IMR-90 (cell line): ENCODE measurements at regions not wholly inside any gene's neighbourhood (a gene's known extent, or its start where the extent isn't known, plus 50 kb on each side); places are given as distances from the start of the nearest gene placed in this dataset.

Experiments used
- ATAC-seq: fragments of 200-7000 bp; cut with Tn5 transposase; 2 replicates; pipeline ENCODE4 v1.9.1; 2020; ENCODE audit warnings: low read depth, mild to moderate bottlenecking, moderate library complexity
- BruUV-seq: library from RNA; stranded (reverse); fragments of 400-500 nt; replicated peaks from 2 replicates; lab custom pipeline; 2021; lab: Mats Ljungman, UMichigan
- CTCF ChIA-PET: fragments of 300-600 bp; formaldehyde crosslinking; extraction: SDS; loops from one replicate; lab custom pipeline; 2021; ENCODE audit warnings: antibody characterized with exemption; lab: Yijun Ruan, JAX
- POLR2A ChIA-PET: fragments of 300-600 bp; sonication (Branson Sonifier 250); formaldehyde crosslinking; loops from one replicate; lab custom pipeline; 2022; ENCODE audit warnings: antibody characterized with exemption; ENCODE audit not compliant: unreplicated experiment; lab: Charles Lee
- DNase-seq: peaks from one replicate; pipeline ENCODE4 v3.0.0; 2013
- H2AFZ ChIP-seq: replicated peaks from 2 replicates; pipeline ENCODE3; 2013; ENCODE audit warnings: low read length, mild to moderate bottlenecking; ENCODE audit not compliant: poor library complexity
- H2AK5ac ChIP-seq: 2 replicates; pipeline ENCODE4 v1.6.1; 2013; ENCODE audit warnings: low read depth, low read length, inconsistent platforms
- H2AK9ac ChIP-seq: replicated peaks from 2 replicates; pipeline ENCODE3; 2013; ENCODE audit warnings: mild to moderate bottlenecking, low read depth, low read length, moderate library complexity; ENCODE audit not compliant: poor library complexity
- H2BK120ac ChIP-seq: 2 replicates; pipeline ENCODE4 v1.6.1; 2013; ENCODE audit warnings: low read depth, low read length, inconsistent platforms
- H2BK15ac ChIP-seq: 3 replicates; pipeline ENCODE4 v1.6.1; 2013; ENCODE audit warnings: low read depth, low read length, inconsistent platforms
- H2BK20ac ChIP-seq: 2 replicates; pipeline ENCODE4 v1.6.1; 2013; ENCODE audit warnings: low read depth, mild to moderate bottlenecking, inconsistent platforms, low read length, moderate library complexity
- H2BK5ac ChIP-seq: 2 replicates; pipeline ENCODE4 v1.6.1; 2013; ENCODE audit warnings: mild to moderate bottlenecking, low read depth, low read length, inconsistent platforms; ENCODE audit not compliant: poor library complexity, severe bottlenecking
- H3K14ac ChIP-seq: replicated peaks from 2 replicates; pipeline ENCODE4 v1.6.1; 2013; ENCODE audit warnings: low read depth, low read length, inconsistent platforms
- H3K18ac ChIP-seq: 2 replicates; pipeline ENCODE4 v1.6.1; 2013; ENCODE audit warnings: low read depth, low read length, control low read depth
- H3K23ac ChIP-seq: 2 replicates; pipeline ENCODE4 v1.6.1; 2013; ENCODE audit warnings: low read depth, low read length, inconsistent platforms
- H3K27ac ChIP-seq: 2 replicates; pipeline ENCODE4 v1.5.1; 2013; ENCODE audit warnings: mild to moderate bottlenecking, control low read depth, low read length; ENCODE audit not compliant: insufficient read depth
- H3K27me3 ChIP-seq: 2 replicates; pipeline ENCODE4 v1.6.1; 2013; ENCODE audit warnings: low read length; ENCODE audit not compliant: control insufficient read depth, insufficient read depth
- H3K36me3 ChIP-seq: 2 replicates; pipeline ENCODE4 v1.6.1; 2013; ENCODE audit warnings: low read length, mixed read lengths; ENCODE audit not compliant: control insufficient read depth, insufficient read depth
- H3K4ac ChIP-seq: 2 replicates; pipeline ENCODE4 v1.6.1; 2013; ENCODE audit warnings: low read depth, low read length, inconsistent platforms
- H3K4me1 ChIP-seq: 2 replicates; pipeline ENCODE4 v1.6.1; 2013; ENCODE audit warnings: low read length, mixed read lengths; ENCODE audit not compliant: control insufficient read depth, insufficient read depth
- H3K4me2 ChIP-seq: 2 replicates; pipeline ENCODE4 v1.6.1; 2013; ENCODE audit warnings: low read depth, mild to moderate bottlenecking, control low read depth, low read length, moderate library complexity
- H3K4me3 ChIP-seq: 2 replicates; pipeline ENCODE4 v1.5.1; 2013; ENCODE audit warnings: low read depth, mild to moderate bottlenecking, control low read depth, low read length, moderate library complexity; ENCODE audit not compliant: insufficient read depth
- H3K56ac ChIP-seq: 2 replicates; pipeline ENCODE4 v1.6.1; 2013; ENCODE audit warnings: low read length, inconsistent platforms; ENCODE audit not compliant: insufficient read depth; ENCODE audit errors: extremely low read depth
- H3K79me1 ChIP-seq, 2 experiments: 2 replicates each; pipeline ENCODE4 v1.6.1; 2013; ENCODE audit warnings: low read length in 2 of 2, inconsistent platforms in 1 of 2, low read depth in 1 of 2
- H3K9ac ChIP-seq: 2 replicates; pipeline ENCODE4 v1.6.1; 2013; ENCODE audit warnings: low read depth, low read length, control low read depth
- H3K9me1 ChIP-seq: 2 replicates; pipeline ENCODE4 v1.6.1; 2013; ENCODE audit warnings: low read length, inconsistent platforms; ENCODE audit not compliant: insufficient read depth
- H3K9me3 ChIP-seq: 2 replicates; pipeline ENCODE4 v1.6.1; 2013; ENCODE audit warnings: low read length; ENCODE audit not compliant: control insufficient read depth, insufficient read depth
- H4K20me1 ChIP-seq: 2 replicates; pipeline ENCODE4 v1.6.1; 2013; ENCODE audit warnings: low read length, inconsistent platforms; ENCODE audit not compliant: insufficient read depth
- H4K5ac ChIP-seq: 2 replicates; pipeline ENCODE4 v1.6.1; 2013; ENCODE audit warnings: mild to moderate bottlenecking, low read depth, low read length, control low read depth
- H4K8ac ChIP-seq, 2 experiments: 2 replicates each; pipeline ENCODE4 v1.6.1; 2013; ENCODE audit warnings: low read depth in 2 of 2, low read length in 2 of 2, control low read depth in 1 of 2, inconsistent platforms in 1 of 2
- H4K91ac ChIP-seq: 2 replicates; pipeline ENCODE4 v1.6.1; 2013; ENCODE audit warnings: low read depth, low read length, inconsistent platforms; ENCODE audit not compliant: insufficient read depth
- BHLHE40 ChIP-seq: fragments of 150-350 bp; IDR thresholded peaks from 2 replicates; pipeline ENCODE4 v1.6.1; 2016; ENCODE audit warnings: mild to moderate bottlenecking, low read depth, low read length
- FOS ChIP-seq: fragments of 150-350 bp; IDR thresholded peaks from 2 replicates; pipeline ENCODE4 v1.6.1; 2016; ENCODE audit warnings: low read depth, low read length
- MAFK ChIP-seq: IDR thresholded peaks from 2 replicates; pipeline ENCODE4 v1.6.1; 2012; ENCODE audit warnings: low read depth, low read length, improper control_type of control experiment
- MAZ ChIP-seq: IDR thresholded peaks from 2 replicates; pipeline ENCODE4 v1.6.1; 2012; ENCODE audit warnings: low read depth, mild to moderate bottlenecking, low read length, improper control_type of control experiment, moderate library complexity, borderline replicate concordance
- MXI1 ChIP-seq: IDR thresholded peaks from 2 replicates; pipeline ENCODE4 v1.6.1; 2012; ENCODE audit warnings: low read depth, mild to moderate bottlenecking, low read length, moderate library complexity, borderline replicate concordance
- NFE2L2 ChIP-seq: fragments of 150-350 bp; IDR thresholded peaks from 2 replicates; pipeline ENCODE4 v1.6.1; 2016; ENCODE audit warnings: low read depth, mild to moderate bottlenecking, low read length
- POLR2A ChIP-seq: IDR thresholded peaks from 2 replicates; pipeline ENCODE4 v1.6.1; 2012; ENCODE audit warnings: mild to moderate bottlenecking, low read depth, low read length
- RAD21 ChIP-seq: IDR thresholded peaks from 2 replicates; pipeline ENCODE4 v1.6.1; 2012; ENCODE audit warnings: low read length, improper control_type of control experiment
- RCOR1 ChIP-seq: IDR thresholded peaks from 2 replicates; pipeline ENCODE4 v1.6.1; 2012; ENCODE audit warnings: mild to moderate bottlenecking, low read length, improper control_type of control experiment; ENCODE audit not compliant: insufficient replicate concordance
- SMC3 ChIP-seq: fragments of 150-350 bp; IDR thresholded peaks from 2 replicates; pipeline ENCODE4 v1.6.1; 2016; ENCODE audit warnings: low read depth, mild to moderate bottlenecking, antibody characterized with exemption, low read length, moderate library complexity
- WGBS, 2 experiments: methylation state at CpG; one replicate each; pipeline versions ENCODE4 v1.1.5 to v1.1.7; 2013; ENCODE audit warnings: missing lambda C conversion rate in 2 of 2; ENCODE audit not compliant: insufficient read length in 1 of 2; ENCODE audit errors: extremely low coverage in 2 of 2; 5-methylcytosine and 5-hydroxymethylcytosine counted together
- dilution Hi-C: fragments of 300-500 bp; cut with HindIII; formaldehyde crosslinking; loops from one replicate; pipeline ENCODE4 v1.14.3; 2018; ENCODE audit warnings: low sequenced_read_pairs; ENCODE audit not compliant: unreplicated experiment
- in situ Hi-C: fragments of 300-500 bp; cut with MboI; formaldehyde crosslinking; loops from 3 replicates; pipeline ENCODE4 v1.14.3; 2019; ENCODE audit warnings: low sequenced_read_pairs, inconsistent platforms, mixed read lengths
- intact Hi-C: fragments of 100-400 bp; cut with micrococcal nuclease; formaldehyde crosslinking; loops from 2 replicates; pipeline ENCODE4 v1.10.0; 2022
- TF ChIP-seq, protein P1 (sequence below): conservative IDR thresholded peaks from 2 replicates; pipeline ENCODE4 v1.5.1; 2012; ENCODE audit warnings: mild to moderate bottlenecking, low read depth, low read length, improper control_type of control experiment

DNA sequence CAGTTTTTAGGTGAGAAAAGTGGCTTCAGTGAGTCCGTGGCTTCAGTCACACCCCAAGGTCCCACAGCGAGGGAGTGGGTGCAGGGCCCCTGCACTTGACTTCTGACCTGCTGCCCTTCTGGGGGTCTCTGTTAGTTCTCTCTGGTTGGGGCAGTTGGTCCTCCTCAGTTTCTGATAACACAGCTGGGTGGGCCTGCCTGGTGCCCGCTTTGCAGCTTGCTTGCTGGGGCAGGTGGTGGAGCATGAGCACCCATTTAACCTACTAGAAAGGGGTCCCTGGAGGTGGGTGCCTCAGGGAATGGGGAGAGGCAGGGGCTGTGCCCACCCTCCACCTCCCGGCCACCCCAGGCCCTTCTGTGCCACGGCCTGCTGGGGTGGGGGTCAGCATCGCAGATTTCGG lies 83.2 kb downstream of the ASB1 start:
- no peak overlapping the region for H4K8ac ChIP-seq
- in situ Hi-C loops (no loop called here), dilution Hi-C loops (no loop called here), intact Hi-C loops (loop anchor here (10.0 kb wide), 1 partner anchor 495 kb away; no protein-coding TSS in a partner anchor)
- H2BK15ac ChIP-seq: no peak overlapping the region
- no peak overlapping the region for H2BK20ac ChIP-seq
- TF ChIP-seq RAD21: no peak
- TF ChIP-seq POLR2A: no peak
- no peak for TF ChIP-seq MAZ
- no peak for TF ChIP-seq MXI1
- TF ChIP-seq, protein P1, sequence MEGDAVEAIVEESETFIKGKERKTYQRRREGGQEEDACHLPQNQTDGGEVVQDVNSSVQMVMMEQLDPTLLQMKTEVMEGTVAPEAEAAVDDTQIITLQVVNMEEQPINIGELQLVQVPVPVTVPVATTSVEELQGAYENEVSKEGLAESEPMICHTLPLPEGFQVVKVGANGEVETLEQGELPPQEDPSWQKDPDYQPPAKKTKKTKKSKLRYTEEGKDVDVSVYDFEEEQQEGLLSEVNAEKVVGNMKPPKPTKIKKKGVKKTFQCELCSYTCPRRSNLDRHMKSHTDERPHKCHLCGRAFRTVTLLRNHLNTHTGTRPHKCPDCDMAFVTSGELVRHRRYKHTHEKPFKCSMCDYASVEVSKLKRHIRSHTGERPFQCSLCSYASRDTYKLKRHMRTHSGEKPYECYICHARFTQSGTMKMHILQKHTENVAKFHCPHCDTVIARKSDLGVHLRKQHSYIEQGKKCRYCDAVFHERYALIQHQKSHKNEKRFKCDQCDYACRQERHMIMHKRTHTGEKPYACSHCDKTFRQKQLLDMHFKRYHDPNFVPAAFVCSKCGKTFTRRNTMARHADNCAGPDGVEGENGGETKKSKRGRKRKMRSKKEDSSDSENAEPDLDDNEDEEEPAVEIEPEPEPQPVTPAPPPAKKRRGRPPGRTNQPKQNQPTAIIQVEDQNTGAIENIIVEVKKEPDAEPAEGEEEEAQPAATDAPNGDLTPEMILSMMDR: no peak
- no peak for TF ChIP-seq SMC3
- no peak for TF ChIP-seq MAFK
- no peak for TF ChIP-seq NFE2L2
- TF ChIP-seq BHLHE40: no peak
- TF ChIP-seq FOS: no peak
- no peak for TF ChIP-seq RCOR1
- no peak overlapping the region for H3K18ac ChIP-seq
- no peak overlapping the region for H3K14ac ChIP-seq
- H3K9me1 ChIP-seq: no peaks in the 10 kb centered on the region
- no peak overlapping the region for H2BK5ac ChIP-seq
- no peak overlapping the region for H4K5ac ChIP-seq
- H3K9ac ChIP-seq: no peak overlapping the region
- peaks cover 2% of the 10 kb centered on the region; the same call in 1 of the 2 replicates for H3K27me3 ChIP-seq
- no peaks in the 10 kb centered on the region; the same call in 1 of the 2 replicates for H3K4me1 ChIP-seq
- no peak overlapping the region for H2AFZ ChIP-seq
- ATAC-seq: no peak
- H3K4ac ChIP-seq: no peak overlapping the region
- no peak overlapping the region for H4K91ac ChIP-seq
- no peak overlapping the region for H2AK9ac ChIP-seq
- no TSS peak for BruUV-seq
- ChIA-PET POLR2A (no interaction called here), CTCF (no interaction called here)
- H3K36me3 ChIP-seq: no peaks in the 10 kb centered on the region
- H3K23ac ChIP-seq: no peak overlapping the region
- no peak overlapping the region for H2BK120ac ChIP-seq
- H3K56ac ChIP-seq: no peak overlapping the region
- H2AK5ac ChIP-seq: no peak overlapping the region
- WGBS, 2 experiments: no CpG with 5 or more reads among the region's 7 CpGs
- no peak overlapping the region for H3K27ac ChIP-seq
- no peaks in the 10 kb centered on the region for H3K79me1 ChIP-seq
- H4K20me1 ChIP-seq: no peaks in the 10 kb centered on the region
- H3K4me3 ChIP-seq: no peak overlapping the region
- no peak overlapping the region for H3K4me2 ChIP-seq
- no peak for DNase-seq
- no peaks in the 10 kb centered on the region for H3K9me3 ChIP-seq
